Fibroblast of lung (primary cell): ENCODE measurements at regions not wholly inside any gene's neighbourhood (a gene's known extent, or its start where the extent isn't known, plus 50 kb on each side); places are given as distances from the start of the nearest gene placed in this dataset.
A peak's percentile ranks its signal among the peaks of the same experiment; 100 is the strongest.

Experiments used
- DNase-seq, 2 donors: peaks; one replicate each; pipeline versions ENCODE4 v3.0.0 to v3.0.0-alpha.2; 2010; ENCODE audit warnings: low read depth in 2 of 2
- H2AFZ ChIP-seq: 2 replicates; pipeline ENCODE4 v1.5.1; 2012; ENCODE audit warnings: low read length, control low read depth, inconsistent platforms
- H3K27ac ChIP-seq: 2 replicates; pipeline ENCODE4 v1.5.1; 2011; ENCODE audit warnings: low read length, control low read depth; ENCODE audit not compliant: insufficient read depth
- H3K27me3 ChIP-seq: 2 replicates; pipeline ENCODE4 v1.5.1; 2011; ENCODE audit warnings: mild to moderate bottlenecking, low read length; ENCODE audit not compliant: control insufficient read depth, insufficient read depth
- H3K36me3 ChIP-seq: 2 replicates; pipeline ENCODE4 v1.5.1; 2011; ENCODE audit warnings: low read length; ENCODE audit not compliant: control insufficient read depth, insufficient read depth
- H3K4me1 ChIP-seq: 2 replicates; pipeline ENCODE4 v1.5.1; 2011; ENCODE audit warnings: low read length; ENCODE audit not compliant: control insufficient read depth, insufficient read depth; ENCODE audit errors: extremely low read depth
- H3K4me2 ChIP-seq: 2 replicates; pipeline ENCODE4 v1.5.1; 2011; ENCODE audit warnings: low read length, control low read depth; ENCODE audit not compliant: insufficient read depth; ENCODE audit errors: extremely low read depth
- H3K4me3 ChIP-seq, 4 experiments: fragments of 200-600 bp in 1 of 4; sonication (generic) in 1 of 4; replicated peaks in 1 of 4; 2 replicates each; pipeline ENCODE4 v1.5.1; 2011 to 2016; ENCODE audit warnings: low read length in 4 of 4, low read depth in 3 of 4, mild to moderate bottlenecking in 3 of 4, control low read depth in 2 of 4, inconsistent platforms in 1 of 4, mixed read lengths in 1 of 4; ENCODE audit not compliant: insufficient read depth in 1 of 4; ENCODE audit errors: control extremely low read depth in 1 of 4
- H3K79me2 ChIP-seq: 2 replicates; pipeline ENCODE4 v1.5.1; 2012; ENCODE audit warnings: mild to moderate bottlenecking, low read length, inconsistent platforms; ENCODE audit not compliant: control insufficient read depth, insufficient read depth
- H3K9ac ChIP-seq: 2 replicates; pipeline ENCODE4 v1.5.1; 2011; ENCODE audit warnings: mild to moderate bottlenecking, low read length, control low read depth; ENCODE audit not compliant: insufficient read depth
- H3K9me3 ChIP-seq: 2 replicates; pipeline ENCODE4 v1.5.1; 2012; ENCODE audit warnings: low read depth, low read length; ENCODE audit not compliant: control insufficient read depth, insufficient read depth
- H4K20me1 ChIP-seq: 2 replicates; pipeline ENCODE4 v1.5.1; 2011; ENCODE audit warnings: low read length; ENCODE audit not compliant: control insufficient read depth, insufficient read depth; ENCODE audit errors: extremely low read depth
- EZH2 ChIP-seq: IDR thresholded peaks from 2 replicates; pipeline ENCODE4 v1.5.1; 2012; ENCODE audit warnings: low read length, control low read depth, mild to moderate bottlenecking; ENCODE audit errors: missing control alignments
- TF ChIP-seq, protein P1 (sequence below), 2 donors: IDR thresholded peaks in 1 of 2; conservative IDR thresholded peaks in 1 of 2; 1 replicate in 1 of 2; 2 replicates in 1 of 2; pipeline ENCODE4 v1.5.1; 2011 to 2012; ENCODE audit warnings: low read length in 2 of 2, control low read depth in 1 of 2, inconsistent platforms in 1 of 2, low read depth in 1 of 2, mild to moderate bottlenecking in 1 of 2

DNA sequence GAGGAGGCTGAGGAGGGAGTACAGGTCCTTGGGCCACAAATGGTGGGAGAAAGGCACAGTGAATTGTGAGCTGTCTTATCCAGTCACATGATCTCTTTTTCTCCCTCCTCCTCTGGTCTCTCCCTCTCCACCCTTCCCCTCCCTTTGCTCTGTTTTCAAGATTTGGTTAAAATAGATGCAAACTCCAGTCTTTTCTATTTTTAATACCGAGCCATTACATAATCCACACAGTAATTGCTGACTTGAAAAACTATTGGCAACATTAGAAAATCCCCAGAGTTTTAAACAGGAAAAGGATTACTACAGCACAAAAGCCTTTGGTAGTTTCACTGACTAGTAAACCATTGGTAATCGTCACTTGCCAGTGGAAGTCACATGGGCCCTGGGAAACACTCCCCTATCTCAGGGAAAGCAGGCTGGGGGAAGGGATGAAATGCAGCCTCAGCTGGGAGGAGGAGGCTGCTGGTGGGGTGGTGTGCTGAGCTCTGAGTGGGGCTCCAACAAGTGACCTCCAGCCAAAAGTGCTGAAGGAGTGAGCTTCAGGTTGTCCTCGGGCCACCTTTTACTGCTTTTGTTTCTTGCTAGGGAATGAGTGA lies 57.4 kb upstream of the PCBP1 start:
- peak overlapping the region; percentile 33 for H3K4me2 ChIP-seq
- peak overlapping the region; percentile 82 for H2AFZ ChIP-seq
- no peaks in the 10 kb centered on the region for H3K27me3 ChIP-seq
- H3K79me2 ChIP-seq, result no peaks in the 10 kb centered on the region
- H3K4me3 ChIP-seq, result peak overlapping the region in 1 of 4 experiments; percentile 3
- H3K4me1 ChIP-seq, result peaks cover 12% of the 10 kb centered on the region
- H3K27ac ChIP-seq, result peak overlapping the region; percentile 67
- no peaks in the 10 kb centered on the region for H3K9me3 ChIP-seq
- H3K36me3 ChIP-seq, result no peaks in the 10 kb centered on the region
- DNase-seq, result peak; percentile 36 to 70
- H4K20me1 ChIP-seq, result no peaks in the 10 kb centered on the region
- TF ChIP-seq, protein P1, sequence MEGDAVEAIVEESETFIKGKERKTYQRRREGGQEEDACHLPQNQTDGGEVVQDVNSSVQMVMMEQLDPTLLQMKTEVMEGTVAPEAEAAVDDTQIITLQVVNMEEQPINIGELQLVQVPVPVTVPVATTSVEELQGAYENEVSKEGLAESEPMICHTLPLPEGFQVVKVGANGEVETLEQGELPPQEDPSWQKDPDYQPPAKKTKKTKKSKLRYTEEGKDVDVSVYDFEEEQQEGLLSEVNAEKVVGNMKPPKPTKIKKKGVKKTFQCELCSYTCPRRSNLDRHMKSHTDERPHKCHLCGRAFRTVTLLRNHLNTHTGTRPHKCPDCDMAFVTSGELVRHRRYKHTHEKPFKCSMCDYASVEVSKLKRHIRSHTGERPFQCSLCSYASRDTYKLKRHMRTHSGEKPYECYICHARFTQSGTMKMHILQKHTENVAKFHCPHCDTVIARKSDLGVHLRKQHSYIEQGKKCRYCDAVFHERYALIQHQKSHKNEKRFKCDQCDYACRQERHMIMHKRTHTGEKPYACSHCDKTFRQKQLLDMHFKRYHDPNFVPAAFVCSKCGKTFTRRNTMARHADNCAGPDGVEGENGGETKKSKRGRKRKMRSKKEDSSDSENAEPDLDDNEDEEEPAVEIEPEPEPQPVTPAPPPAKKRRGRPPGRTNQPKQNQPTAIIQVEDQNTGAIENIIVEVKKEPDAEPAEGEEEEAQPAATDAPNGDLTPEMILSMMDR (conservative IDR thresholded peaks at IDR 0.05 in 1 of 2, IDR thresholded peaks at IDR 0.05 in 1 of 2; ENCODE audit: low read depth in 1 of 2, low read length in 2 of 2), result no peak
- no peak for TF ChIP-seq EZH2
- no peak overlapping the region for H3K9ac ChIP-seq

DNA sequence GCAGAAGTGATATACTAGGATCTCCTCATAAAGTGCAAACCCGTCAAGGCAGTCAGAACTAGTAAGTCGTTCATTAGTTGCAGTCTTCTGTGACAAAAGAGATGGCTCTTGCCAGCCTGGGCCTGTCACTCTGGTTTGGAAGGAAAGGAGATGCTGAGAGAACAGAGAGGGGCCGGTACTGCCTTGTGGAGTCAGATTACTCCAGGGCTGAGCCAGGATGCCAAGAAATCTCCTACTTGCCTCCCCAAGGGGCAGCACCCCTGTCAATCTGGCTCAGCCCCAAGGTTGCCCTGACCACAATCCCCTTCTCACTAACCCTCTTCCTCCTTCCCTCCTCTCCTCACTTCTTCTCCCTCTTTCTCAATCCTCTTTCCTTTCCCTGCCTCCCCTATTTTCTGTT lies 62.9 kb upstream of the ASPRV1 start:
- H2AFZ ChIP-seq, result no peak overlapping the region
- H4K20me1 ChIP-seq, result no peaks in the 10 kb centered on the region

DNA sequence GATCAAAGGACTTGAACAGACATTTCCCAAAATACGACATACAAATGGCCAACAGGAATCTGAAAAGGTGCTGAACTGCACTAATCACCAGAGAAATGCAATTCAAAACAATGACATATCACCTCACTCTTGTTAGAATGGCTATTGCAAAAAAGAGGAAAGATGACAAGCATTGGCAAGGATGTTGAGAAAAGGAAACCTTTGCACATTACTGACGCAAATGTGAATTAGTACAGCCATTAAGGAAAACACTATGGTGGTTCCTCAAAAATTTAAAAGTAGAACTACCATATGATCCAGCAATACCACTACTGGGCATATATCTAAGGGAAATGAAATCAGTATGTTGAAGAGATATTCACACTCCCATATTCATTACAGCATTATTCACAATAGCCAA lies 57.7 kb upstream of the ASPRV1 start:
- H3K79me2 ChIP-seq, result no peaks in the 10 kb centered on the region
- H3K4me1 ChIP-seq, result no peaks in the 10 kb centered on the region
- no peak for DNase-seq
- H2AFZ ChIP-seq, result no peak overlapping the region
- no peaks in the 10 kb centered on the region for H4K20me1 ChIP-seq
- no peak overlapping the region for H3K4me2 ChIP-seq
- no peak overlapping the region for H3K4me3 ChIP-seq
- no peak for TF ChIP-seq EZH2
- TF ChIP-seq, protein P1 (conservative IDR thresholded peaks at IDR 0.05 in 1 of 2, IDR thresholded peaks at IDR 0.05 in 1 of 2; ENCODE audit: low read depth in 1 of 2, low read length in 2 of 2), result no peak
- H3K9ac ChIP-seq, result no peak overlapping the region
- H3K36me3 ChIP-seq, result no peaks in the 10 kb centered on the region
- H3K27me3 ChIP-seq, result no peaks in the 10 kb centered on the region
- H3K27ac ChIP-seq, result no peak overlapping the region
- no peaks in the 10 kb centered on the region for H3K9me3 ChIP-seq

More for the DNA sequence above, 62.9 kb upstream of the ASPRV1 start:
- Histone ChIP-seq H3K27ac (no peak overlapping the region), H3K9ac (no peak overlapping the region), H3K4me3 (no peak overlapping the region), H3K9me3 (no peaks in the 10 kb centered on the region), H3K4me1 (peaks cover under 1% of the 10 kb centered on the region), H3K4me2 (no peak overlapping the region), H3K79me2 (no peaks in the 10 kb centered on the region), H3K27me3 (no peaks in the 10 kb centered on the region), H3K36me3 (no peaks in the 10 kb centered on the region)
- no peak for DNase-seq
- no peak for TF ChIP-seq EZH2
- TF ChIP-seq, protein P1 (conservative IDR thresholded peaks at IDR 0.05 in 1 of 2, IDR thresholded peaks at IDR 0.05 in 1 of 2; ENCODE audit: low read depth in 1 of 2, low read length in 2 of 2), result no peak
